H1 (cell line): ENCODE measurements at regions not wholly inside any gene's neighbourhood (a gene's known extent, or its start where the extent isn't known, plus 50 kb on each side); places are given as distances from the start of the nearest gene placed in this dataset.
A peak's percentile ranks its signal among the peaks of the same experiment; 100 is the strongest.

Experiments used
- ASH2L ChIP-seq: fragments of 200-600, 300-600 bp; sonication (generic); IDR thresholded peaks from one replicate; pipeline ENCODE4 v1.7.1; 2017; ENCODE audit warnings: low read length
- CBX5 ChIP-seq: fragments of 300-800, 300-1000 bp; sonication (generic); IDR thresholded peaks from 2 replicates; pipeline ENCODE4 v1.7.1; 2016; ENCODE audit warnings: antibody characterized with exemption, low read length, low read depth
- E2F6 ChIP-seq: IDR thresholded peaks from 2 replicates; pipeline ENCODE4 v1.6.1; 2012; ENCODE audit warnings: inconsistent platforms
- EGR1 ChIP-seq: IDR thresholded peaks from 2 replicates; pipeline ENCODE4 v1.6.1; 2011; ENCODE audit warnings: low read depth, low read length, borderline replicate concordance
- GABPA ChIP-seq: IDR thresholded peaks from 2 replicates; pipeline ENCODE4 v1.6.1; 2011; ENCODE audit warnings: mild to moderate bottlenecking, low read length, moderate library complexity, borderline replicate concordance; ENCODE audit not compliant: insufficient read depth
- KDM1A ChIP-seq: fragments of 200-600, 300-600 bp; sonication (generic); IDR thresholded peaks from 2 replicates; pipeline ENCODE4 v1.7.1; 2016; ENCODE audit warnings: mild to moderate bottlenecking, low read length, borderline replicate concordance
- MAFK ChIP-seq: IDR thresholded peaks from 2 replicates; pipeline ENCODE4 v1.6.1; 2012; ENCODE audit warnings: low read depth, mild to moderate bottlenecking, improper control_type of control experiment, low read length
- POLR2A ChIP-seq, 2 experiments: IDR thresholded peaks; 1 replicate in 1 of 2; 2 replicates in 1 of 2; pipeline ENCODE4 v1.6.1; 2011; ENCODE audit warnings: low read depth in 2 of 2, low read length in 2 of 2, mild to moderate bottlenecking in 2 of 2; ENCODE audit errors: control extremely low read depth in 1 of 2
- RFX5 ChIP-seq: IDR thresholded peaks from 2 replicates; pipeline ENCODE4 v1.6.1; 2011; ENCODE audit warnings: low read depth, low read length, improper control_type of control experiment, borderline replicate concordance
- RNF2 ChIP-seq: fragments of 200-900, 300-1000 bp; sonication (generic); IDR thresholded peaks from 2 replicates; pipeline ENCODE4 v1.7.1; 2016; ENCODE audit warnings: borderline replicate concordance, low read depth, mild to moderate bottlenecking, antibody characterized with exemption, low read length; ENCODE audit not compliant: poor library complexity, severe bottlenecking; ENCODE audit errors: missing control alignments
- SAP30 ChIP-seq: fragments of 300-600 bp; sonication (generic); IDR thresholded peaks from 2 replicates; pipeline ENCODE4 v1.7.1; 2012; ENCODE audit warnings: low read length, moderate library complexity, mild to moderate bottlenecking, inconsistent platforms; ENCODE audit not compliant: insufficient read depth, insufficient replicate concordance
- TAF1 ChIP-seq: IDR thresholded peaks from 2 replicates; pipeline ENCODE4 v1.6.1; 2011; ENCODE audit warnings: mild to moderate bottlenecking, low read depth, low read length
- TAF7 ChIP-seq: optimal IDR thresholded peaks from 2 replicates; pipeline ENCODE3; 2011; ENCODE audit warnings: low read depth, mild to moderate bottlenecking, inconsistent platforms, low read length, moderate library complexity, borderline replicate concordance
- TCF12 ChIP-seq: IDR thresholded peaks from 2 replicates; pipeline ENCODE4 v1.6.1; 2011; ENCODE audit warnings: low read depth, mild to moderate bottlenecking, low read length
- USF2 ChIP-seq: IDR thresholded peaks from 2 replicates; pipeline ENCODE4 v1.6.1; 2011; ENCODE audit warnings: low read length, improper control_type of control experiment

- TF ChIP-seq E2F6 (peak; percentile 91), KDM1A (peak; percentile 25; the same call in 1 of the 2 replicates), TAF7 (no peak), RFX5 (no peak), TAF1 (no peak), SAP30 (no peak), CBX5 (no peak), RNF2 (no peak), ASH2L (no peak), MAFK (no peak), GABPA (no peak; the same call in 1 of the 2 replicates), USF2 (no peak), TCF12 (peak; percentile 73; the same call in 1 of the 2 replicates), POLR2A (IDR thresholded peaks at IDR 0.05; ENCODE audit: control extremely low read depth in 1 of 2, low read depth in 2 of 2, low read length in 2 of 2) (no peak), EGR1 (no peak)
These were observed 56.4 kb downstream of the ZFP36L2 start (continued) for GRCh38 chr2:43169987-43170386.
